ENCODE measurements at regions not wholly inside any gene's neighbourhood (a gene's known extent, or its start where the extent isn't known, plus 50 kb on each side); places are given as distances from the start of the nearest gene placed in this dataset.

DNA sequence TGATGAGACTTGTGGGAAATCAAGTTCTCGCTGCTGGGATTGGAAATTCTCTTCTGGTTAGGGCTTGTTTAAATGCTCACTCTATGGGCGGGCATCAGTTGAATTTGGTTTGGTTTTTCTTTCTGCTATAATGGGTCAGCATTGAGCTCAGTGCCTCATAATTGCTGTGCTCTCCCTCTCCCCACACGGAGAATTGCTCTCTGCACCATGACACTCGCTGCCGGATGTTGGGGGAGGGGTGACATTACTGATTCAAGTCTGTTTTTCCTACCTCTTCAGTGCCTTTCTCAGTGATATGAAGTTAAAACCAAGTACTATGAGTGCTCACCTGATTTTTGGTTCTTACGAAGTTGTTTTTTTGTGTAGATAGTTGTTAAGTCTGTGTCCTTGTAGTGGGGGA, 599.6 kb downstream of the EPM2A start:
- in situ Hi-C loops (cut with HindIII; ENCODE audit: extremely low pct_ligation_motif_present, low pct_unique_long_range_greater_than_20kb): no loop called here
- peak; percentile 72 for ATAC-seq
- Histone ChIP-seq H3K4me1 (ENCODE audit: insufficient read depth, low read length) (peaks cover 12% of the 10 kb centered on the region), H3K27me3 (ENCODE audit: control insufficient read depth in 1 of 2, insufficient read depth in 2 of 2, low read length in 2 of 2) (no peaks in the 10 kb centered on the region; a peak in 1 of 5 replicates), H3K27ac (ENCODE audit: extremely low read length, insufficient read depth, low read length) (no peak overlapping the region), H3K4me2 (ENCODE audit: low read depth, low read length) (peak overlapping the region; percentile 71), H3K9me3 (ENCODE audit: low read length) (no peaks in the 10 kb centered on the region), H3K4me3 (replicated peaks in 1 of 3; ENCODE audit: insufficient read depth in 1 of 3, low read depth in 2 of 3, low read length in 3 of 3) (peak overlapping the region; percentile 30 to 55 (median 44); a peak in 5 of 6 replicates), H2AFZ (ENCODE audit: low read length) (peak overlapping the region; percentile 93), H4K20me1 (ENCODE audit: insufficient read depth, low read length) (no peaks in the 10 kb centered on the region), H3K36me3 (replicated peaks in 1 of 2; ENCODE audit: control insufficient read depth in 1 of 2, insufficient read depth in 2 of 2, low read length in 2 of 2) (no peaks in the 10 kb centered on the region), H3K79me2 (ENCODE audit: insufficient read depth, low read length) (no peaks in the 10 kb centered on the region), H3K9ac (ENCODE audit: insufficient read depth, low read depth, low read length) (no peak overlapping the region)
- intact Hi-C loops (cut with micrococcal nuclease; ENCODE audit: unreplicated experiment): no loop called here
- CTCF ChIA-PET (ENCODE audit: low intra/inter-chr PET ratio, low total read pairs): no interaction called here
- FAIRE-seq: no peak
- POLR2A ChIA-PET: no interaction called here
- WGBS (ENCODE audit: low lambda C conversion rate): 25% methylated on average over 6 of the region's 6 CpGs
- DNase-seq (ENCODE audit: low spot score): no peak
- BruUV-seq (replicated peaks): no TSS peak
- no peak for TF ChIP-seq SALL1 (CRISPR knock-in tag; IDR thresholded peaks at IDR 0.05)
- TF ChIP-seq SP140L (CRISPR knock-in tag; IDR thresholded peaks at IDR 0.05; ENCODE audit: borderline replicate concordance): no peak
- TF ChIP-seq TARDBP (CRISPR knock-in tag; IDR thresholded peaks at IDR 0.05): peak; percentile 26; the same call in 1 of the 2 replicates
- TF ChIP-seq, protein P1, sequence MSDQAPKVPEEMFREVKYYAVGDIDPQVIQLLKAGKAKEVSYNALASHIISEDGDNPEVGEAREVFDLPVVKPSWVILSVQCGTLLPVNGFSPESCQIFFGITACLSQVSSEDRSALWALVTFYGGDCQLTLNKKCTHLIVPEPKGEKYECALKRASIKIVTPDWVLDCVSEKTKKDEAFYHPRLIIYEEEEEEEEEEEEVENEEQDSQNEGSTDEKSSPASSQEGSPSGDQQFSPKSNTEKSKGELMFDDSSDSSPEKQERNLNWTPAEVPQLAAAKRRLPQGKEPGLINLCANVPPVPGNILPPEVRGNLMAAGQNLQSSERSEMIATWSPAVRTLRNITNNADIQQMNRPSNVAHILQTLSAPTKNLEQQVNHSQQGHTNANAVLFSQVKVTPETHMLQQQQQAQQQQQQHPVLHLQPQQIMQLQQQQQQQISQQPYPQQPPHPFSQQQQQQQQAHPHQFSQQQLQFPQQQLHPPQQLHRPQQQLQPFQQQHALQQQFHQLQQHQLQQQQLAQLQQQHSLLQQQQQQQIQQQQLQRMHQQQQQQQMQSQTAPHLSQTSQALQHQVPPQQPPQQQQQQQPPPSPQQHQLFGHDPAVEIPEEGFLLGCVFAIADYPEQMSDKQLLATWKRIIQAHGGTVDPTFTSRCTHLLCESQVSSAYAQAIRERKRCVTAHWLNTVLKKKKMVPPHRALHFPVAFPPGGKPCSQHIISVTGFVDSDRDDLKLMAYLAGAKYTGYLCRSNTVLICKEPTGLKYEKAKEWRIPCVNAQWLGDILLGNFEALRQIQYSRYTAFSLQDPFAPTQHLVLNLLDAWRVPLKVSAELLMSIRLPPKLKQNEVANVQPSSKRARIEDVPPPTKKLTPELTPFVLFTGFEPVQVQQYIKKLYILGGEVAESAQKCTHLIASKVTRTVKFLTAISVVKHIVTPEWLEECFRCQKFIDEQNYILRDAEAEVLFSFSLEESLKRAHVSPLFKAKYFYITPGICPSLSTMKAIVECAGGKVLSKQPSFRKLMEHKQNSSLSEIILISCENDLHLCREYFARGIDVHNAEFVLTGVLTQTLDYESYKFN (CRISPR knock-in tag; conservative IDR thresholded peaks at IDR 0.05): peak; percentile 31
- no peak for TF ChIP-seq ELF4 (CRISPR knock-in tag; IDR thresholded peaks at IDR 0.05; ENCODE audit: borderline replicate concordance)
- TF ChIP-seq ZC3H13 (CRISPR knock-in tag; IDR thresholded peaks at IDR 0.05): no peak
- 0 out of 2 replicates have a peak, but pooled peaks have one; percentile 26 for TF ChIP-seq MIER2 (CRISPR knock-in tag; IDR thresholded peaks at IDR 0.05)
- 0 out of 2 replicates have a peak, but pooled peaks have one; percentile 39 for TF ChIP-seq ZNF317 (CRISPR knock-in tag; IDR thresholded peaks at IDR 0.05)
- TF ChIP-seq, protein P2, sequence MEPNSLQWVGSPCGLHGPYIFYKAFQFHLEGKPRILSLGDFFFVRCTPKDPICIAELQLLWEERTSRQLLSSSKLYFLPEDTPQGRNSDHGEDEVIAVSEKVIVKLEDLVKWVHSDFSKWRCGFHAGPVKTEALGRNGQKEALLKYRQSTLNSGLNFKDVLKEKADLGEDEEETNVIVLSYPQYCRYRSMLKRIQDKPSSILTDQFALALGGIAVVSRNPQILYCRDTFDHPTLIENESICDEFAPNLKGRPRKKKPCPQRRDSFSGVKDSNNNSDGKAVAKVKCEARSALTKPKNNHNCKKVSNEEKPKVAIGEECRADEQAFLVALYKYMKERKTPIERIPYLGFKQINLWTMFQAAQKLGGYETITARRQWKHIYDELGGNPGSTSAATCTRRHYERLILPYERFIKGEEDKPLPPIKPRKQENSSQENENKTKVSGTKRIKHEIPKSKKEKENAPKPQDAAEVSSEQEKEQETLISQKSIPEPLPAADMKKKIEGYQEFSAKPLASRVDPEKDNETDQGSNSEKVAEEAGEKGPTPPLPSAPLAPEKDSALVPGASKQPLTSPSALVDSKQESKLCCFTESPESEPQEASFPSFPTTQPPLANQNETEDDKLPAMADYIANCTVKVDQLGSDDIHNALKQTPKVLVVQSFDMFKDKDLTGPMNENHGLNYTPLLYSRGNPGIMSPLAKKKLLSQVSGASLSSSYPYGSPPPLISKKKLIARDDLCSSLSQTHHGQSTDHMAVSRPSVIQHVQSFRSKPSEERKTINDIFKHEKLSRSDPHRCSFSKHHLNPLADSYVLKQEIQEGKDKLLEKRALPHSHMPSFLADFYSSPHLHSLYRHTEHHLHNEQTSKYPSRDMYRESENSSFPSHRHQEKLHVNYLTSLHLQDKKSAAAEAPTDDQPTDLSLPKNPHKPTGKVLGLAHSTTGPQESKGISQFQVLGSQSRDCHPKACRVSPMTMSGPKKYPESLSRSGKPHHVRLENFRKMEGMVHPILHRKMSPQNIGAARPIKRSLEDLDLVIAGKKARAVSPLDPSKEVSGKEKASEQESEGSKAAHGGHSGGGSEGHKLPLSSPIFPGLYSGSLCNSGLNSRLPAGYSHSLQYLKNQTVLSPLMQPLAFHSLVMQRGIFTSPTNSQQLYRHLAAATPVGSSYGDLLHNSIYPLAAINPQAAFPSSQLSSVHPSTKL (CRISPR knock-in tag; IDR thresholded peaks at IDR 0.05): 0 out of 2 replicates have a peak, but pooled peaks have one; percentile 29
- TF ChIP-seq EHMT2 (IDR thresholded peaks at IDR 0.05; ENCODE audit: borderline replicate concordance, low read depth, low read length): peak; percentile 80; the same call in 1 of the 2 replicates
- TF ChIP-seq ZMYM4 (CRISPR knock-in tag; IDR thresholded peaks at IDR 0.05): 0 out of 2 replicates have a peak, but pooled peaks have one; percentile 47
- 0 out of 2 replicates have a peak, but pooled peaks have one; percentile 37 for TF ChIP-seq ZMAT3 (CRISPR knock-in tag; conservative IDR thresholded peaks at IDR 0.05)
- TF ChIP-seq ETV5 (CRISPR knock-in tag; IDR thresholded peaks at IDR 0.05; ENCODE audit: borderline replicate concordance): peak; percentile 68; the same call in 1 of the 2 replicates
- TF ChIP-seq POGZ (CRISPR knock-in tag; IDR thresholded peaks at IDR 0.05): peak; percentile 63
- TF ChIP-seq ZNF777 (CRISPR knock-in tag; IDR thresholded peaks at IDR 0.05): no peak
- TF ChIP-seq ZNF644 (CRISPR knock-in tag; IDR thresholded peaks at IDR 0.05; ENCODE audit: low read depth): peak; percentile 50; the same call in 1 of the 2 replicates
- TF ChIP-seq ZNF354B (CRISPR knock-in tag; IDR thresholded peaks at IDR 0.05): 0 out of 2 replicates have a peak, but pooled peaks have one; percentile 20
- TF ChIP-seq PAF1 (CRISPR knock-in tag; IDR thresholded peaks at IDR 0.05): no peak

All from HepG2 (cell line).